ENCODE measurements at regions not wholly inside any gene's neighbourhood (a gene's known extent, or its start where the extent isn't known, plus 50 kb on each side); places are given as distances from the start of the nearest gene placed in this dataset.

DNA sequence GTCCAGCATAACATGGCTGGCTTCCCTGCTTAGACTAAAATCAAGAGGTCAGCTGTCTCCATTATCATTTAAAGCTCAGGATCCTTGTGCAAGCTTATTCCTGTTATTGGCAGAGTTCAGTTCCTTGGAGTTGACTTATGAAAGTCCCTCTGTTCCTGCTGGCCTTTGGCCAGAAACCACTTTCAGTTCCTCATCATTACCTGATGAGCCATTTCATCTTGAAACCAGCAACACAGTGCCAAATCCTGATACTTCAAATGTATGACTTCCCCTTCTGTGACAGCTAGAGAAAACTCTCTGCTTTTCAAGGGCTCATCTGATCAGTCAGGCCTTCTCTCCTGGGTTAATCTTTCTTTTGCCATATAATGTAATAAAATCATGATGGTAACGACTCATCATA lies 110.6 kb upstream of the FSTL5 start:
- TF ChIP-seq, protein P1, sequence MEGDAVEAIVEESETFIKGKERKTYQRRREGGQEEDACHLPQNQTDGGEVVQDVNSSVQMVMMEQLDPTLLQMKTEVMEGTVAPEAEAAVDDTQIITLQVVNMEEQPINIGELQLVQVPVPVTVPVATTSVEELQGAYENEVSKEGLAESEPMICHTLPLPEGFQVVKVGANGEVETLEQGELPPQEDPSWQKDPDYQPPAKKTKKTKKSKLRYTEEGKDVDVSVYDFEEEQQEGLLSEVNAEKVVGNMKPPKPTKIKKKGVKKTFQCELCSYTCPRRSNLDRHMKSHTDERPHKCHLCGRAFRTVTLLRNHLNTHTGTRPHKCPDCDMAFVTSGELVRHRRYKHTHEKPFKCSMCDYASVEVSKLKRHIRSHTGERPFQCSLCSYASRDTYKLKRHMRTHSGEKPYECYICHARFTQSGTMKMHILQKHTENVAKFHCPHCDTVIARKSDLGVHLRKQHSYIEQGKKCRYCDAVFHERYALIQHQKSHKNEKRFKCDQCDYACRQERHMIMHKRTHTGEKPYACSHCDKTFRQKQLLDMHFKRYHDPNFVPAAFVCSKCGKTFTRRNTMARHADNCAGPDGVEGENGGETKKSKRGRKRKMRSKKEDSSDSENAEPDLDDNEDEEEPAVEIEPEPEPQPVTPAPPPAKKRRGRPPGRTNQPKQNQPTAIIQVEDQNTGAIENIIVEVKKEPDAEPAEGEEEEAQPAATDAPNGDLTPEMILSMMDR (conservative IDR thresholded peaks at IDR 0.05; ENCODE audit: low read length), result no peak
- TF ChIP-seq EZH2phosphoT487 (IDR thresholded peaks at IDR 0.05; ENCODE audit: borderline replicate concordance, low read depth, low read length), result no peak
